ENCODE measurements at regions not wholly inside any gene's neighbourhood (a gene's known extent, or its start where the extent isn't known, plus 50 kb on each side); places are given as distances from the start of the nearest gene placed in this dataset.

- TF ChIP-seq EZH2phosphoT487 (IDR thresholded peaks at IDR 0.05; ENCODE audit: low read length) (no peak), CTCF (IDR thresholded peaks at IDR 0.05; ENCODE audit: low read length) (no peak), EZH2 (optimal IDR thresholded peaks at IDR 0.05; ENCODE audit: low read depth, low read length) (no peak)
These were observed 293.7 kb upstream of the GRM7 start for GRCh38 chr3:6567241-6567640.
